Mucosa of rectum (tissue), 2 donors: ENCODE measurements at regions not wholly inside any gene's neighbourhood (a gene's known extent, or its start where the extent isn't known, plus 50 kb on each side); places are given as distances from the start of the nearest gene placed in this dataset.

Experiments used
- H3K27ac ChIP-seq, 2 donors: one replicate each; pipeline ENCODE4 v1.7.0; 2013; ENCODE audit warnings: inconsistent platforms in 2 of 2, low read depth in 2 of 2, low read length in 2 of 2
- H3K27me3 ChIP-seq, 2 donors: one replicate each; pipeline ENCODE4 v1.7.0; 2013; ENCODE audit warnings: low read length in 2 of 2; ENCODE audit not compliant: control insufficient read depth in 2 of 2, insufficient read depth in 2 of 2
- H3K36me3 ChIP-seq, 2 donors: one replicate each; pipeline ENCODE4 v1.7.0; 2013; ENCODE audit warnings: low read length in 2 of 2; ENCODE audit not compliant: control insufficient read depth in 2 of 2, insufficient read depth in 2 of 2
- H3K4me1 ChIP-seq, 2 donors: one replicate each; pipeline ENCODE4 v1.7.0; 2013; ENCODE audit warnings: low read length in 2 of 2, mild to moderate bottlenecking in 1 of 2; ENCODE audit not compliant: control insufficient read depth in 2 of 2, insufficient read depth in 2 of 2
- H3K4me3 ChIP-seq, 2 donors: one replicate each; pipeline ENCODE4 v1.7.0; 2013; ENCODE audit warnings: low read length in 2 of 2
- H3K9ac ChIP-seq, 2 donors: one replicate each; pipeline ENCODE4 v1.7.0; 2013; ENCODE audit warnings: low read length in 2 of 2, low read depth in 1 of 2, mild to moderate bottlenecking in 1 of 2
- H3K9me3 ChIP-seq, 2 donors: one replicate each; pipeline ENCODE4 v1.7.0; 2013; ENCODE audit warnings: low read length in 2 of 2; ENCODE audit not compliant: control insufficient read depth in 2 of 2
- donor health status: healthy.
- donor health status: Normal muscosa, but diverticular disease.

- no peaks in the 10 kb centered on the region for H3K27me3 ChIP-seq
- no peak overlapping the region for H3K4me3 ChIP-seq
- no peaks in the 10 kb centered on the region for H3K9me3 ChIP-seq
- H3K27ac ChIP-seq = no peak overlapping the region
- no peaks in the 10 kb centered on the region for H3K36me3 ChIP-seq
- H3K4me1 ChIP-seq = no peaks in the 10 kb centered on the region
- H3K9ac ChIP-seq = no peak overlapping the region
Measured at GRCh38 chr17:71467719-71468118, 653.1 kb upstream of the SOX9 start.

- Histone ChIP-seq H3K36me3 (no peaks in the 10 kb centered on the region), H3K9me3 (no peaks in the 10 kb centered on the region), H3K9ac (no peak overlapping the region), H3K27me3 (no peaks in the 10 kb centered on the region), H3K27ac (no peak overlapping the region), H3K4me1 (no peaks in the 10 kb centered on the region), H3K4me3 (no peak overlapping the region)
Measured at GRCh38 chr17:71470062-71470461, 650.8 kb upstream of the SOX9 start.

GRCh38 chr17:71472809-71473789, 647.7 kb upstream of the SOX9 start:
- no peak overlapping the region for H3K4me3 ChIP-seq

GRCh38 chr17:71477356-71477755, 643.5 kb upstream of the SOX9 start:
- H3K36me3 ChIP-seq = no peaks in the 10 kb centered on the region
- no peaks in the 10 kb centered on the region for H3K4me1 ChIP-seq
- H3K9ac ChIP-seq = no peak overlapping the region
- no peaks in the 10 kb centered on the region for H3K27me3 ChIP-seq
- no peak overlapping the region for H3K4me3 ChIP-seq
- no peaks in the 10 kb centered on the region for H3K9me3 ChIP-seq
- no peak overlapping the region for H3K27ac ChIP-seq

More at GRCh38 chr17:71472809-71473789, 647.7 kb upstream of the SOX9 start:
- Histone ChIP-seq H3K4me1 (no peaks in the 10 kb centered on the region), H3K27me3 (no peaks in the 10 kb centered on the region), H3K27ac (no peak overlapping the region), H3K9ac (no peak overlapping the region), H3K9me3 (no peaks in the 10 kb centered on the region), H3K36me3 (no peaks in the 10 kb centered on the region)

DNA sequence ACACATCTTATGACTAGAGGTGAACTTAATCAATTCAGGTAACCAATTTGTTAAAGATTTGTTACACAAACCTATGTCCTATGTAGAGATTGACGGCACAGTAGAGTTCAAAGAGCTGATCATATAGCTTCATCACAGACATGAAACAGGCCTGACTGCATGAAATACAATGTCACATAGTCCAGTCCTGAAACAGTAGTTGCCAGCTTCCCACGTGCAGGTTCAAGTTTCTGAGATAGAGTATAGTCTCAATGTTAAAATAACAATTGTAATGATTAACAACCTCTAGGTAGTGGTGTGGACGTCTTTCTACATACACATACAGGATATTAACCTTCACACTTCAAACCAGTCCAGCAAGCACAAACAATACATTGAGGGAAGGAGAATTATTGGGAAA, 640.7 kb upstream of the SOX9 start:
- H3K4me3 ChIP-seq = no peak overlapping the region

DNA sequence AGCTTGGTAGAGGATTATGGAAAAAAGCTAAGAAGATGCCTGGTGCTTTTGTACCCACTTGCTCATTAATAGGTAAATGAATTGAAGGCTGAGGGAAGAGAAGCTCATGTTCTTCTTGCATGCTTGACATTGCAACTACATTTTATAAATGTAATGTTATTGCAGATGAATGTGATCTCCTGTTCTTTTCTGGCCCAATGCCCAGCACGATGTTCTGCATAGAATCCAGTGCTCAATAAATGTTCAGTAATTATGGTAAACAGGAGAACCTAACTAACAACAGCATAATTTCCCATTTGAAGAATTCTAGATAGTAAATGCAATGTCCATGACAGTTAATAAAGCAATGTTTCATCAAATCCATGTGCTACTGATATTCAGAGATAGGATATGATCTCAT, 638.2 kb upstream of the SOX9 start:
- Histone ChIP-seq H3K9me3 (no peaks in the 10 kb centered on the region), H3K4me1 (no peaks in the 10 kb centered on the region), H3K36me3 (no peaks in the 10 kb centered on the region), H3K9ac (no peak overlapping the region), H3K27me3 (no peaks in the 10 kb centered on the region), H3K27ac (no peak overlapping the region), H3K4me3 (no peak overlapping the region)

More for the DNA sequence above, 640.7 kb upstream of the SOX9 start:
- Histone ChIP-seq H3K36me3 (no peaks in the 10 kb centered on the region), H3K9me3 (no peaks in the 10 kb centered on the region), H3K27ac (no peak overlapping the region), H3K4me1 (no peaks in the 10 kb centered on the region), H3K27me3 (no peaks in the 10 kb centered on the region), H3K9ac (no peak overlapping the region)

- H3K4me3 ChIP-seq = no peak overlapping the region
- no peak overlapping the region for H3K9ac ChIP-seq
- H3K27ac ChIP-seq = no peak overlapping the region
- H3K4me1 ChIP-seq = no peaks in the 10 kb centered on the region
- H3K27me3 ChIP-seq = no peaks in the 10 kb centered on the region
- no peaks in the 10 kb centered on the region for H3K9me3 ChIP-seq
- no peaks in the 10 kb centered on the region for H3K36me3 ChIP-seq
Measured at GRCh38 chr17:71484546-71484945, 636.3 kb upstream of the SOX9 start.

DNA sequence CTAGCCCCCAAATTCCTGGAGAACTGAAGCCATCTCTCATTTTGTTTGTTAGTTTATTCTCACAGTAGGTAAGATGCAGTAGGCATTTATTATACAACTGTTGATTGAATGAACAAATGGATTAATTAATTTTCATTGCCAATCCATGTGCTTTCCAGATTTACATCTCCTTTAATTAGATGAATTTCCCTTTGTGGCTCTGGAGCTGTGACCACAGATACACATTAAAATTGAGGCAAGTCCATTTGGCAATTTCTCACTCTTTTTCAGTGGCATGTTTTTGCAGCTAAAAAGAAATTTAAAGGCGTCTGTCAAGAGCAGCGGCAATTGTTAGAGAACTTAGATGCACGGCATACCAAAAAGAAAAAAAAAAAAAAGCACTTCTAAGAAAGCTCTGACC, 635.4 kb upstream of the SOX9 start:
- H3K27ac ChIP-seq = no peak overlapping the region
- no peaks in the 10 kb centered on the region for H3K27me3 ChIP-seq
- no peak overlapping the region for H3K9ac ChIP-seq
- no peaks in the 10 kb centered on the region for H3K4me1 ChIP-seq
- no peak overlapping the region for H3K4me3 ChIP-seq
- no peaks in the 10 kb centered on the region for H3K36me3 ChIP-seq
- no peaks in the 10 kb centered on the region for H3K9me3 ChIP-seq

- no peaks in the 10 kb centered on the region for H3K9me3 ChIP-seq
- H3K27me3 ChIP-seq = no peaks in the 10 kb centered on the region
- no peak overlapping the region for H3K9ac ChIP-seq
- no peaks in the 10 kb centered on the region for H3K36me3 ChIP-seq
- no peaks in the 10 kb centered on the region for H3K4me1 ChIP-seq
- no peak overlapping the region for H3K4me3 ChIP-seq
- H3K27ac ChIP-seq = no peak overlapping the region
Measured at GRCh38 chr17:71486261-71486660, 634.6 kb upstream of the SOX9 start.

DNA sequence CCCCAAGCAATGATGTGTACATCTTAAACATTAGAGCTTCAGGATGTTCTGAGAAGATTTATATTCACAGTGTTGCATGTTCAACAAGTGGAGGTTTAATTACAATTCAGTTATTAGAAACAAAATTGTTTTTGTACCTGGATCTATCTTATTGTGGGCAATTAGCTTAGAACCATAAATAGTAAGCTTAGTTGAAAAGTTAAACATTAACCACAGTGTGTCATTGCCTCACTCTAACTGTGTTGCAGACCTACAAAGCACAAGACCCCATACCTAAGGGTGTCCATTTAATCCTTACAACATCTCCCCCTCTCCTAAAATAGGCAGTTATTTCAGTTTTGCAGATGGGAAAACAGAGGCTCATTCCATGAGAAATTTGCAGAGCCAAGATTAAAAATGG, 632.0 kb upstream of the SOX9 start:
- Histone ChIP-seq H3K27me3 (no peaks in the 10 kb centered on the region), H3K36me3 (no peaks in the 10 kb centered on the region), H3K4me1 (no peaks in the 10 kb centered on the region), H3K9me3 (no peaks in the 10 kb centered on the region), H3K27ac (no peak overlapping the region), H3K9ac (no peak overlapping the region), H3K4me3 (no peak overlapping the region)
